GM18873 (cell line): ENCODE measurements at regions not wholly inside any gene's neighbourhood (a gene's known extent, or its start where the extent isn't known, plus 50 kb on each side); places are given as distances from the start of the nearest gene placed in this dataset.

Source experiments
- ATAC-seq: cut with Tn5 transposase; IDR thresholded peaks from one replicate; pipeline ENCODE4 v1.9.1; 2021; ENCODE audit warnings: mild to moderate bottlenecking, moderate library complexity, moderate number of reproducible peaks; ENCODE audit not compliant: unreplicated experiment, low FRiP score

- ATAC-seq = no peak
Observed at GRCh38 chr4:84441758-84442377, 57.2 kb downstream of the NKX6-1 start.

- ATAC-seq = no peak
Observed at GRCh38 chr4:84439996-84440395, 59.1 kb downstream of the NKX6-1 start.

GRCh38 chr4:84436812-84437211 lies 62.3 kb downstream of the NKX6-1 start:
- no peak for ATAC-seq

DNA sequence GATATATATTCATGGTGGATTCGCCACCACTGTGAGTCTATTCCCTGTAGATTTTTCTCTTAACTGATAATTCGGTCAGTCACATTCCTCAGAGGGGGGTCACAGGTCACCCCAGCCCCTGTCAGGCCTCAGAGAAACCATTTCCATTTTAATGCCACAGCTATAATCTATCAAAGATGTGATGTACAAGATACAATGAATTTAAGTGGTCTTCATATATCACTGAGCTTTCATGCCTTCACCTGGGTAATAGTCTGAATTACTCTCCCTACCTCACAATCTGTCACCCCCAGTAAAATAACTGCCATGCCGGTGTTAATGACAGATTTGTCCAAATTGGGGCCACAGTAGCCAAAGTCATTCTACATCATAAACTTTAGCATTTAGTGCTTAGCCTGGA lies 64.7 kb downstream of the NKX6-1 start:
- no peak for ATAC-seq

DNA sequence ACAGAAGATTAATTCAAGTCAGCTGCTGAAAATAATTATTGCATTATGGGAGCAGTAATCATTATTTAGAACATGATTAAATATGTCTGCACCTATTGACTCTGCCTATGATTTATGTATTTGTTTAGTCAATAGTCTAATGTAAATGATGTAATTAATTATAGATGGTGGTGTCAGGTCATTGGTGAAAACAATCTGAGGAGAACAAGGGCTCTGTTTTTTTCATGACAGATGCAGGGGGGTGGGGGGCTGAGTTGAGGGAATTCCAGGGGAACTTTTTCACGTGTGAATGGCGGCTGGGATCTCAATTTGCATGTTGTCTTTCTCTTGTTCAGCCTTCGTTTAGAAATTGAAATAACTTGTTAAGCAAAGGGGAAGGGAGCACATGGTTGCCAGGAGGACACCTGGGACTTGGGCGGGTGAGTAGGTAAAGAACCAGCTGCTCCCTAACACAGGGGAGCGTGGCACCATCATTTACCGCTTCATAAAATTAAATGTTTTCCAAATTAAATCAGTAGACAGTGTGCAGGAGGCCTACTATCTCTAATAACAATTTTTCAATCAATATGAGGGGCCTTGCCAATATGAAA lies 65.4 kb downstream of the NKX6-1 start:
- ATAC-seq = no peak

DNA sequence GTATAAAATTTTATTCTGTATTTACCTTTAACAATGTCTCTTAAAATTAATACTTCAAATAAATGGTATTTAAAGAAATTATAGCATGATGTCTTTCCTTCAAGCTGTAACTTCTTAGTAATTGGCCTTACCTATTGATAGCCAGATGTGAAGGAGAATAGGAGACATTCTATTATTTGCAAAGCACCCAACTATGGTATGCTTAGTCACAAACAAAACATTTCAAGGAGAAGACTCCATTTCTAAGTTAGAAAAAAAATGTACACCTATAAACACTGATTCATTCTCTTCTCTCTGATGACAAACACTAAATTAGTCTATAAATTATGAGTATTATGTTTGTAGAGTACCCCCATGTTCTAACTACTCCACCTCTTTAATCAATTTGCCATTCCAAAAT lies 66.4 kb downstream of the NKX6-1 start:
- no peak for ATAC-seq

DNA sequence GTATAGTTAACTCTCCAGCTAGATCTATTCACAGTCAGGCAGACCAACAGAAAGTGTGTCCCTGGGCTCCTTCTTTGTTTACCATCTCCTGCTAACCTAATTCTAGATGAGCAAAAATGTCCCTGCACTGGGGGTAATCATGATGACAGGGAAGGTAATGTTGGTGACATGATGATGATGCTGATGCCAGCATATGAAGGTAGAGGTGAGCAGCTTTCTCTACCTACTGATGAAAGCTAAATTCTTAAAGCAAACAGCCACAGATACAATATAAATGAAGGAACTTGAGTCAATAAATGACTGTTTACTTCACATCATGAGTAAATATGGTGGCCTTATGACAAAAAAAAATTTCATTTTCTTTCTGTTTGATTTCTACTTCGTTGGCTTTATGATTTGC lies 78.5 kb downstream of the NKX6-1 start:
- no peak for ATAC-seq

GRCh38 chr4:84419201-84419600 lies 79.9 kb downstream of the NKX6-1 start:
- ATAC-seq = no peak

GRCh38 chr4:84417997-84418709 lies 80.9 kb downstream of the NKX6-1 start:
- no peak for ATAC-seq

DNA sequence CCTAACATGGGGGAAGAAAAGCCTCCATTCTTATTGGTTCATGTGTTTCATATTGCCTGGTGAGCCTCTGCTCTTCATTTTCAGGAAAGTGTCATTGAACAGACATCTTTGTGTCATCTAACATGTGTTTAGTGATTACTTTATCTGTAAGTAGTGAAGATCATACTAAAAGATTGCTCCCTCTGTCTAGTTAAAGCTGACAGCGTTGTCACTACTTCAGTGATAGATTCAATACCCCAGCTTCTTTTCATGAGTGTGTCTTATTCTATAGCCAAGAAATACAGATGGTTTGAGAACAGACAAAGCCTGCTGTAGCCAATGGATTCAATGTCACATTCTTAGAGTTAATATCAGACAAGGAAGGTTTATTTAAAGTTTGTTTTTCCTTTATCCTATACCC lies 85.1 kb downstream of the NKX6-1 start:
- ATAC-seq = no peak

DNA sequence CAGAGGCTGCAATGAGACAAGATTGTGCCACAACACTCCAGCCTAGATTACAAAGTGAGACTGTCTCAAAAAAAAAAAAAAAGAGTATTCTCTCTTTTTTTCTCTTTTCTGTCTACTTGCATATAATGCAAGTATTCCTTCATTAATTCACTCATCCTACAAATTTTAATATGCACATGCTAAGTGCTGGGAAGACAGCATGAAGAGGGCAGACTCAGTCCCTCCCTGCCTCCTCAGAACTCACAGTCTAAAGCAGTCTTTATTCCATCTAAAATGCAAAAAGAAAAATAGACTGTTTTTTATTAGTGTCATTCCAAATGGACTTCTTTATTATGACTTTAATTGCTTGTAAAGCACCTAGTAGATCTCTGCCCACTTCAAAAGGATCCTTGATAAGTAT lies 85.6 kb downstream of the NKX6-1 start:
- ATAC-seq = no peak

DNA sequence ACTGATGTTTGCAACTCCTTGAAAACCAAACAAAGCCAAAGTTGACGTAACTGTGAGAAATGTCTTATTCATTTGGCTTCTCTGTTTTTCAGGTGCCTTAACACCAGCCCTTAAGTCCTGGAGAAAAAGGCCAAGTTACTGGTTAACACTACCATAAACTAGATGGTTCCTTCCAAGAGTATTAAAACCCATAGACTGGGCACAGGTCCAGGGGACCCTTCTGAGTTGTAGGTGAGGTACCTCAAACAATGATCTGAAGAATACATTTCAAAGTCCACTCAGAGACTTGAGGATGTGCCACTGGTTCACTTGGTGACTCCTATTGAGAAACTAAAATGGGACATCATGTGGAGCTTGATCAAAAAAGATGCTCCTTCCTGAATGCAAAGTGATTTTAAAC lies 87.0 kb downstream of the NKX6-1 start:
- no peak for ATAC-seq

- ATAC-seq = no peak
Observed at GRCh38 chr4:84407554-84408407, 91.3 kb downstream of the NKX6-1 start.

- ATAC-seq = no peak
Observed at GRCh38 chr4:84403656-84404055, 95.4 kb downstream of the NKX6-1 start.

- ATAC-seq = no peak
Observed at GRCh38 chr4:84401701-84402306, 97.3 kb downstream of the NKX6-1 start.

- ATAC-seq = no peak
Observed at GRCh38 chr4:84394386-84394785, 104.7 kb downstream of the NKX6-1 start.

DNA sequence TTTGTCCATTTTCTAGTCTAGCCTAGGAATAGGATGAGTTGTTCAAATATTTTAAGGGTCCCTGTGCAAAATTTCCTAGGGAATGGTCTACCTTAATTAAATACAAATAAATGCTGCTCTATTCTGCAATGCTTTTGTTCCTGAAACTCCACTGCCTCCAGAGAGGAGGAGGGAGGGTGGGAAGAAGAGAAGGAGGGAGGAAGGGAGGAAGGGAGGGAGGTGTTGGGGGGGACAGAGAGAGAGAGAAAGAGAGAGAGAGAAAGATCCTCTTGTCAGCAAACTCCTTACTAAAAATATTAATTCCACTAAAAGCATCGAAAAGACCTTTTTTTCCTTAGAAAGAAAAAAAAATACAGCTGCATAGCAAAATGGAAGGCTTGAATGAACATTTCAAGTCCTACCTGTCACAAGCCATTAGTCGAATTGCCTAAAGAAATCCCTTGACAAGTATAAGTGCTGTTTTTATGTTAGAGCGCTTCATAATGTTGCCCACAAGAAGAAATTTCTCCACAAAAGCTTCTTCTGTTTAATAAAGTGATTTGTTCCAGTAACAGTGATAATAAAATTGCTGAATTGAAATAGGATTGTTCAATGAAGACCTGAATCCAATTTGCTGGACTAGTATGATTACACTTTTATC lies 106.0 kb downstream of the NKX6-1 start:
- no peak for ATAC-seq

GRCh38 chr4:84389406-84389805 lies 109.7 kb downstream of the NKX6-1 start:
- no peak for ATAC-seq

DNA sequence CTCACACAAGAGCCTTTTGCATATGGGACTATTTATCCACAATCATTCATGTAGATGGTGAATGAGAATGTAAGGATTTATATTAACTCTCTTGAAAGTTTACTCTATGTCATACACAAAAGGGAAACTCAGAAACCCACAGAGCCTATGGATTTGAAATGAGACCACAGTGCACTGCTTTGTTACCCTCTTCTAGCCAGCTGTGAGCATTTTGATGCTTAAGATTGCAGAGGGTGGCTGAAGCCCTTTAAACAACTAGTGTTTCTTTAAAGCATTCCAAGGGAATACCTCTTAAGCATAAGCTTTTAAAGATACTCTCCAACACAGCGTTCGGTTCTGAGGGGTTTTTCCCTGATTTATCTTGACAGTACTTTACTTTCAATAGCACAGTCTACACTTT lies 113.9 kb downstream of the NKX6-1 start:
- ATAC-seq = no peak

GRCh38 chr4:84384801-84385200 lies 114.3 kb downstream of the NKX6-1 start:
- ATAC-seq = no peak
